K562 (cell line): ENCODE measurements at regions not wholly inside any gene's neighbourhood (a gene's known extent, or its start where the extent isn't known, plus 50 kb on each side); places are given as distances from the start of the nearest gene placed in this dataset.

Source experiments
- ARHGAP35 ChIP-seq: fragments of 450-650 bp; IDR thresholded peaks from 2 replicates; pipeline ENCODE4 v1.6.1; 2018; ENCODE audit not compliant: partially characterized antibody
- CTCF ChIP-seq, 3 experiments: IDR thresholded peaks in 2 of 3; conservative IDR thresholded peaks in 1 of 3; 2 replicates each; pipeline ENCODE4 v1.5.1; 2011 to 2012; ENCODE audit warnings: low read length in 3 of 3, mild to moderate bottlenecking in 3 of 3, control low read depth in 2 of 3, improper control_type of control experiment in 1 of 3, inconsistent platforms in 1 of 3, low read depth in 1 of 3, mixed read lengths in 1 of 3, moderate library complexity in 1 of 3; ENCODE audit not compliant: insufficient read depth in 2 of 3
- EWSR1 ChIP-seq: fragments of 450-650 bp; IDR thresholded peaks from 2 replicates; pipeline ENCODE4 v1.6.1; 2018; ENCODE audit warnings: borderline replicate concordance, mild to moderate bottlenecking, low read depth, moderate library complexity; ENCODE audit not compliant: partially characterized antibody
- FOXJ3 ChIP-seq: sonication (generic); formaldehyde crosslinking; IDR thresholded peaks from 2 replicates; pipeline ENCODE4 v1.4.0; 2020; ENCODE audit warnings: mild to moderate bottlenecking, missing genetic modification reagents
- GATA2 ChIP-seq: sonication (generic); formaldehyde crosslinking; IDR thresholded peaks from 2 replicates; pipeline ENCODE4 v1.4.0; 2020; ENCODE audit warnings: mild to moderate bottlenecking, missing genetic modification reagents
- NBN ChIP-seq: fragments of 450-650 bp; IDR thresholded peaks from 2 replicates; pipeline ENCODE4 v1.6.1; 2016; ENCODE audit warnings: low read depth, mild to moderate bottlenecking
- RFX5 ChIP-seq: IDR thresholded peaks from 2 replicates; pipeline ENCODE4 v1.6.1; 2011; ENCODE audit warnings: low read depth, mild to moderate bottlenecking, improper control_type of control experiment, low read length
- SP2 ChIP-seq: IDR thresholded peaks from 2 replicates; pipeline ENCODE4 v1.6.1; 2011; ENCODE audit warnings: mild to moderate bottlenecking, low read depth, low read length, moderate library complexity; ENCODE audit not compliant: poor library complexity, severe bottlenecking; ENCODE audit errors: extremely low read depth
- ZNF197 ChIP-seq: fragments of 200-800 bp; sonication (Bioruptor generic); IDR thresholded peaks from 2 replicates; pipeline ENCODE4 v1.6.1; 2016; ENCODE audit warnings: low read depth, missing genetic modification characterization, missing compliant biosample characterization
- ZNF24 ChIP-seq: fragments of 450-650 bp; IDR thresholded peaks from 2 replicates; pipeline ENCODE4 v1.6.1; 2016
- ZNF445 ChIP-seq: fragments of 250-450 bp; sonication (Bioruptor Pico); IDR thresholded peaks from 2 replicates; pipeline ENCODE4 v1.4.0; 2020; ENCODE audit warnings: low read depth, mild to moderate bottlenecking, moderate library complexity
- TF ChIP-seq, protein P1 (sequence below): fragments of 450-650 bp; IDR thresholded peaks from 2 replicates; pipeline ENCODE4 v1.7.1; 2018; ENCODE audit warnings: mild to moderate bottlenecking, low read depth; ENCODE audit not compliant: partially characterized antibody

DNA sequence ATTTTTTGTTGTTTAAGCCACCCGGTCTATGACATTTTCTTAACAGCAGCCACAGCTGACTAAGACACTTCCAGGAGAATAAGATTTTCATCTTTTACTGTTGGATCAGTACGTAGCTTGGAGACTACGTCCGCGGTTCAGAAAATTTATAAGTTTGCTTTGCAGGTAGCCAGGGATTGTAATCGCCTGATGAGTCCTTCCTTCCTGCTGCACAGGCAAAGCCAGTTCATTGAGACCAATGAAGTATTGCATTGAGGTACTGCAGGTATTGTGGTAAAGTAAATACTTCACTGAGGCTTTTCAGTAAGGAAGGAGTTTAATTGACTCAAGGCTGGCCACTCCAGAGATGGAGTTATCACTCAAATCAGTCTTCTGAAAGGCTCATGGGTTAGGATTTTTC lies 269.4 kb upstream of the ELAC2 start:
- TF ChIP-seq CTCF (IDR thresholded peaks at IDR 0.05 in 2 of 3, conservative IDR thresholded peaks at IDR 0.05 in 1 of 3; ENCODE audit: insufficient read depth in 2 of 3, low read depth in 1 of 3, low read length in 3 of 3) (no peak), NBN (no peak), ZNF445 (CRISPR knock-in tag) (no peak), RFX5 (no peak), GATA2 (CRISPR knock-in tag) (no peak), SP2 (no peak), EWSR1 (no peak), FOXJ3 (CRISPR knock-in tag) (no peak), ZNF197 (CRISPR knock-in tag) (no peak), ARHGAP35 (no peak), ZNF24 (no peak)
- TF ChIP-seq, protein P1, sequence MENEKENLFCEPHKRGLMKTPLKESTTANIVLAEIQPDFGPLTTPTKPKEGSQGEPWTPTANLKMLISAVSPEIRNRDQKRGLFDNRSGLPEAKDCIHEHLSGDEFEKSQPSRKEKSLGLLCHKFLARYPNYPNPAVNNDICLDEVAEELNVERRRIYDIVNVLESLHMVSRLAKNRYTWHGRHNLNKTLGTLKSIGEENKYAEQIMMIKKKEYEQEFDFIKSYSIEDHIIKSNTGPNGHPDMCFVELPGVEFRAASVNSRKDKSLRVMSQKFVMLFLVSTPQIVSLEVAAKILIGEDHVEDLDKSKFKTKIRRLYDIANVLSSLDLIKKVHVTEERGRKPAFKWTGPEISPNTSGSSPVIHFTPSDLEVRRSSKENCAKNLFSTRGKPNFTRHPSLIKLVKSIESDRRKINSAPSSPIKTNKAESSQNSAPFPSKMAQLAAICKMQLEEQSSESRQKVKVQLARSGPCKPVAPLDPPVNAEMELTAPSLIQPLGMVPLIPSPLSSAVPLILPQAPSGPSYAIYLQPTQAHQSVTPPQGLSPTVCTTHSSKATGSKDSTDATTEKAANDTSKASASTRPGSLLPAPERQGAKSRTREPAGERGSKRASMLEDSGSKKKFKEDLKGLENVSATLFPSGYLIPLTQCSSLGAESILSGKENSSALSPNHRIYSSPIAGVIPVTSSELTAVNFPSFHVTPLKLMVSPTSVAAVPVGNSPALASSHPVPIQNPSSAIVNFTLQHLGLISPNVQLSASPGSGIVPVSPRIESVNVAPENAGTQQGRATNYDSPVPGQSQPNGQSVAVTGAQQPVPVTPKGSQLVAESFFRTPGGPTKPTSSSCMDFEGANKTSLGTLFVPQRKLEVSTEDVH: no peak
